ENCODE measurements at regions not wholly inside any gene's neighbourhood (a gene's known extent, or its start where the extent isn't known, plus 50 kb on each side); places are given as distances from the start of the nearest gene placed in this dataset.

- 48 to 71% (median 52%) methylated on average over 1 of the region's 1 CpG for WGBS, 3 donors
These were observed 520.5 kb upstream of the ZEB2 start for GRCh38 chr2:145040433-145040832.

GRCh38 chr2:145038041-145038525 lies 518.2 kb upstream of the ZEB2 start:
- 59 to 75% (median 63%) methylated on average over 6 of the region's 6 CpGs for WGBS, 3 donors
- H3K27ac ChIP-seq (ENCODE audit: low read depth, low read length): no peak overlapping the region

More at GRCh38 chr2:145040433-145040832, 520.5 kb upstream of the ZEB2 start:
- no peak overlapping the region for H3K27ac ChIP-seq (ENCODE audit: low read depth, low read length)

GRCh38 chr2:145036421-145037011 lies 516.6 kb upstream of the ZEB2 start:
- WGBS, 3 donors: 56 to 82% (median 67%) methylated on average over 6 of the region's 6 CpGs
- H3K27ac ChIP-seq (ENCODE audit: low read depth, low read length): no peak overlapping the region

GRCh38 chr2:145034511-145034910 lies 514.6 kb upstream of the ZEB2 start:
- no peak overlapping the region for H3K27ac ChIP-seq (ENCODE audit: low read depth, low read length)
- WGBS, 3 donors: 76 to 95% (median 91%) methylated on average over 1 of the region's 1 CpG

- WGBS, 3 donors: 90 to 97% (median 90%) methylated on average over 1 of the region's 1 CpG
- H3K27ac ChIP-seq (ENCODE audit: low read depth, low read length): no peak overlapping the region
These were observed 513.5 kb upstream of the ZEB2 start for GRCh38 chr2:145033438-145033837.

GRCh38 chr2:145032791-145033190 lies 512.9 kb upstream of the ZEB2 start:
- WGBS, 3 donors: 81 to 91% (median 84%) methylated on average over 2 of the region's 2 CpGs
- no peak overlapping the region for H3K27ac ChIP-seq (ENCODE audit: low read depth, low read length)

- 59 to 60% (median 60%) methylated on average over 3 of the region's 3 CpGs for WGBS, 3 donors
- no peak overlapping the region for H3K27ac ChIP-seq (ENCODE audit: low read depth, low read length)
These were observed 510.0 kb upstream of the ZEB2 start for GRCh38 chr2:145029873-145030272.

GRCh38 chr2:145029081-145029480 lies 509.2 kb upstream of the ZEB2 start:
- WGBS, 3 donors: 85 to 89% (median 88%) methylated on average over 5 of the region's 5 CpGs
- no peak overlapping the region for H3K27ac ChIP-seq (ENCODE audit: low read depth, low read length)

- WGBS, 3 donors: 78 to 83% (median 81%) methylated on average over 8 of the region's 8 CpGs
- no peak overlapping the region for H3K27ac ChIP-seq (ENCODE audit: low read depth, low read length)
These were observed 508.4 kb upstream of the ZEB2 start for GRCh38 chr2:145028101-145028920.

- WGBS, 3 donors: 80 to 81% (median 81%) methylated on average over 13 of the region's 13 CpGs
- H3K27ac ChIP-seq (ENCODE audit: low read depth, low read length): no peak overlapping the region
These were observed 506.8 kb upstream of the ZEB2 start for GRCh38 chr2:145026456-145027455.

- 93 to 94% (median 94%) methylated on average over 1 of the region's 1 CpG for WGBS, 3 donors
- no peak overlapping the region for H3K27ac ChIP-seq (ENCODE audit: low read depth, low read length)
These were observed 505.5 kb upstream of the ZEB2 start for GRCh38 chr2:145025382-145025781.

GRCh38 chr2:145023334-145023934 lies 503.5 kb upstream of the ZEB2 start:
- H3K27ac ChIP-seq (ENCODE audit: low read depth, low read length): no peak overlapping the region
- WGBS, 3 donors: 74 to 87% (median 84%) methylated on average over 3 of the region's 3 CpGs

GRCh38 chr2:145022666-145023333 lies 502.9 kb upstream of the ZEB2 start:
- H3K27ac ChIP-seq (ENCODE audit: low read depth, low read length): no peak overlapping the region
- WGBS, 3 donors: 46 to 57% (median 53%) methylated on average over 5 of the region's 5 CpGs

GRCh38 chr2:145021962-145022665 lies 502.2 kb upstream of the ZEB2 start:
- no peak overlapping the region for H3K27ac ChIP-seq (ENCODE audit: low read depth, low read length)
- WGBS, 3 donors: 53 to 84% (median 62%) methylated on average over 2 of the region's 2 CpGs

GRCh38 chr2:145020694-145021093 lies 500.8 kb upstream of the ZEB2 start:
- no peak overlapping the region for H3K27ac ChIP-seq (ENCODE audit: low read depth, low read length)
- 93 to 95% (median 94%) methylated on average over 3 of the region's 3 CpGs for WGBS, 3 donors

GRCh38 chr2:145020139-145020538 lies 500.2 kb upstream of the ZEB2 start:
- 92 to 96% (median 94%) methylated on average over 2 of the region's 2 CpGs for WGBS, 3 donors
- no peak overlapping the region for H3K27ac ChIP-seq (ENCODE audit: low read depth, low read length)

- H3K27ac ChIP-seq (ENCODE audit: low read depth, low read length): no peak overlapping the region
- WGBS, 3 donors: 56 to 75% (median 73%) methylated on average over 5 of the region's 5 CpGs
These were observed 498.6 kb upstream of the ZEB2 start for GRCh38 chr2:145018502-145018901.

Data from adipose tissue (tissue), 3 donors.